HEK293 (cell line): ENCODE measurements at regions not wholly inside any gene's neighbourhood (a gene's known extent, or its start where the extent isn't known, plus 50 kb on each side); places are given as distances from the start of the nearest gene placed in this dataset.

Experiments
- CTCF ChIA-PET: fragments of 350-600 bp; formaldehyde crosslinking; extraction: SDS; loops from one replicate; lab custom pipeline; 2021; ENCODE audit warnings: antibody characterized with exemption; lab: Yijun Ruan, JAX
- POLR2A ChIA-PET: fragments of 300-600 bp; formaldehyde crosslinking; extraction: SDS; loops from one replicate; lab custom pipeline; 2020; ENCODE audit warnings: antibody characterized with exemption, inconsistent platforms; lab: Yijun Ruan, JAX
- H3K27ac ChIP-seq: fragments of 200-500 bp; sonication (Bioruptor generic); 2 replicates; pipeline ENCODE4 v1.5.1; 2014; ENCODE audit warnings: low read depth, low read length, control low read depth, inconsistent platforms; ENCODE audit errors: extremely low read depth
- H3K36me3 ChIP-seq, 2 experiments: fragments of 200-500 bp in 1 of 2; sonication (Bioruptor generic) in 1 of 2; 1 replicate in 1 of 2; 2 replicates in 1 of 2; pipeline ENCODE4 v1.5.1; 2014 to 2017; ENCODE audit warnings: inconsistent platforms in 2 of 2, low read length in 2 of 2; ENCODE audit not compliant: control insufficient read depth in 2 of 2, insufficient read depth in 1 of 2
- H3K4me1 ChIP-seq: fragments of 200-500 bp; sonication (Bioruptor generic); 2 replicates; pipeline ENCODE4 v1.5.1; 2014; ENCODE audit warnings: mild to moderate bottlenecking, low read length, inconsistent platforms; ENCODE audit not compliant: control insufficient read depth, insufficient read depth
- H3K4me3 ChIP-seq: 2 replicates; pipeline ENCODE4 v1.5.1; 2011; ENCODE audit warnings: low read depth, mild to moderate bottlenecking, control low read depth, low read length, moderate library complexity
- H3K9me3 ChIP-seq: fragments of 200-500 bp; sonication (Bioruptor generic); 2 replicates; pipeline ENCODE4 v1.5.1; 2014; ENCODE audit warnings: low read depth, low read length, inconsistent platforms; ENCODE audit not compliant: control insufficient read depth, insufficient read depth
- BCL11A ChIP-seq: fragments of 450-650 bp; formaldehyde crosslinking; IDR thresholded peaks from 2 replicates; pipeline ENCODE4 v1.5.1; 2016; ENCODE audit warnings: low read depth, missing biosample characterization, missing genetic modification characterization
- HOXC10 ChIP-seq: sonication (generic); formaldehyde crosslinking; IDR thresholded peaks from 2 replicates; pipeline ENCODE4 v1.8.1; 2023; ENCODE audit warnings: mild to moderate bottlenecking, missing genetic modification reagents
- KLF1 ChIP-seq: fragments of 450-650 bp; formaldehyde crosslinking; IDR thresholded peaks from 2 replicates; pipeline ENCODE4 v1.5.1; 2016; ENCODE audit warnings: missing biosample characterization, missing genetic modification characterization
- SP2 ChIP-seq: fragments of 450-650 bp; formaldehyde crosslinking; IDR thresholded peaks from 2 replicates; pipeline ENCODE4 v1.5.1; 2016; ENCODE audit warnings: missing biosample characterization, missing genetic modification characterization
- TRIM28 ChIP-seq: IDR thresholded peaks from 2 replicates; pipeline ENCODE4 v1.6.1; 2011; ENCODE audit warnings: low read length, control low read depth, borderline replicate concordance
- ZBTB17 ChIP-seq: fragments of 450-650 bp; formaldehyde crosslinking; IDR thresholded peaks from 2 replicates; pipeline ENCODE4 v1.5.1; 2016; ENCODE audit warnings: missing biosample characterization, missing genetic modification characterization
- ZBTB20 ChIP-seq: fragments of 450-650 bp; formaldehyde crosslinking; IDR thresholded peaks from 2 replicates; pipeline ENCODE4 v1.5.1; 2016; ENCODE audit warnings: missing biosample characterization, missing genetic modification characterization
- ZFP41 ChIP-seq: fragments of 450-650 bp; formaldehyde crosslinking; IDR thresholded peaks from 2 replicates; pipeline ENCODE4 v1.5.1; 2016; ENCODE audit warnings: missing biosample characterization, missing genetic modification characterization, borderline replicate concordance
- ZNF112 ChIP-seq: fragments of 450-650 bp; formaldehyde crosslinking; IDR thresholded peaks from 2 replicates; pipeline ENCODE4 v1.5.0; 2017; ENCODE audit warnings: missing biosample characterization, missing genetic modification characterization
- ZNF121 ChIP-seq: fragments of 450-650 bp; formaldehyde crosslinking; IDR thresholded peaks from 2 replicates; pipeline ENCODE4 v1.5.1; 2016; ENCODE audit warnings: missing biosample characterization, missing genetic modification characterization
- ZNF248 ChIP-seq: fragments of 450-650 bp; formaldehyde crosslinking; IDR thresholded peaks from 2 replicates; pipeline ENCODE4 v1.5.1; 2017; ENCODE audit warnings: missing biosample characterization, missing genetic modification characterization
- ZNF600 ChIP-seq: fragments of 450-650 bp; formaldehyde crosslinking; IDR thresholded peaks from 2 replicates; pipeline ENCODE4 v1.5.1; 2016; ENCODE audit warnings: missing biosample characterization, missing genetic modification characterization
- ZNF660 ChIP-seq: fragments of 450-650 bp; IDR thresholded peaks from 2 replicates; pipeline ENCODE4 v1.5.1; 2018; ENCODE audit warnings: missing biosample characterization, mild to moderate bottlenecking, missing genetic modification characterization
- ZNF670 ChIP-seq: fragments of 450-650 bp; formaldehyde crosslinking; IDR thresholded peaks from 2 replicates; pipeline ENCODE4 v1.5.1; 2016; ENCODE audit warnings: missing biosample characterization, missing genetic modification characterization, low read depth
- ZNF76 ChIP-seq: fragments of 450-650 bp; formaldehyde crosslinking; IDR thresholded peaks from 2 replicates; pipeline ENCODE4; 2016; ENCODE audit warnings: low read depth, missing biosample characterization, missing genetic modification characterization, borderline replicate concordance
- ZNF792 ChIP-seq: fragments of 450-650 bp; formaldehyde crosslinking; IDR thresholded peaks from 2 replicates; pipeline ENCODE4 v1.5.1; 2016; ENCODE audit warnings: missing biosample characterization, missing genetic modification characterization
- TF ChIP-seq, protein P1 (sequence below): fragments of 450-650 bp; formaldehyde crosslinking; IDR thresholded peaks from 2 replicates; pipeline ENCODE4 v1.5.1; 2016; ENCODE audit warnings: missing biosample characterization, missing genetic modification characterization
- TF ChIP-seq, protein P2 (sequence below): fragments of 450-650 bp; formaldehyde crosslinking; optimal IDR thresholded peaks from 2 replicates; pipeline ENCODE3; 2016; ENCODE audit warnings: missing biosample characterization, mild to moderate bottlenecking, missing genetic modification characterization
- TF ChIP-seq, protein P3 (sequence below): fragments of 450-650 bp; formaldehyde crosslinking; IDR thresholded peaks from 2 replicates; pipeline ENCODE4 v1.5.1; 2016; ENCODE audit warnings: missing biosample characterization, missing genetic modification characterization
- TF ChIP-seq, protein P4 (sequence below): fragments of 450-650 bp; formaldehyde crosslinking; IDR thresholded peaks from 2 replicates; pipeline ENCODE4 v1.5.0; 2017; ENCODE audit warnings: missing biosample characterization, missing genetic modification characterization, borderline replicate concordance
- TF ChIP-seq, protein P5 (sequence below): fragments of 450-650 bp; formaldehyde crosslinking; IDR thresholded peaks from 2 replicates; pipeline ENCODE4 v1.5.1; 2016; ENCODE audit warnings: missing biosample characterization, missing genetic modification characterization

DNA sequence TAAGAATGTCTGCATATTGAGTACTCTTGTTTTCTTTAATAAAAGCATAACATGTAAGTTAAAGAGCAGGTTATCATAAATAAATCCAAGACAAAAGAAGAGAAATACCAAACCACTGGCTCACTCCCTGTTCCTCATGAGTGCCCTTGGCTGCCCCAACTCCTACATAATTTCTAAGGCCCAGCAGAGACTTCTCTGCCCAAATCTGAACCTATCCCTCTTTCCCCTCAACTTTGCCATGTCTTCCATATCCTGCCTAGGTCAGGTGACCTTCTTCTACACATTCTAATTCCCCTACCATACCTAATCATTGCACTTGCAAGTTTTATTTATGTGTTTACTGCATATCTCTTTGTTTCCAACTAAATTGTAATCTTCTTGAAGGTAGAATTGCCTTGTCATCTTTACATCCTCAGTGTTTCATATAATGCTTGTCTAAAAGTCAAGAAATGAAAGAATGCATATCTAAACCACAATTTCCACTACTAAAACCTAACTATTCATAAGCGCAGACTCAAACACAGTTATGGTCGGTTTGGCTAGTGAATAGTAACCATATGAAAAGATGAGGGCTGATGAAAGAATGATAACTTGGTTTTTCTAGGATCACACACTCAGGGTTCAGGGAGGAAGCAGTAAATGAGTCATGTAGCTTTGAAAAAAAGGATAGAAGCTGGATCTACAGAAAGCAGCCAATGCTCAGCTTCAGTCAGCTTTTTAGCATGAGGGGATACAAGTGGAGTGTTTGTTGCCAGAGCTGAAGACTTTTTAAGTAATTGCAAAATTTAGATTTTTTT lies 53.3 kb upstream of the EYA4 start (continued):
- TF ChIP-seq, protein P1, sequence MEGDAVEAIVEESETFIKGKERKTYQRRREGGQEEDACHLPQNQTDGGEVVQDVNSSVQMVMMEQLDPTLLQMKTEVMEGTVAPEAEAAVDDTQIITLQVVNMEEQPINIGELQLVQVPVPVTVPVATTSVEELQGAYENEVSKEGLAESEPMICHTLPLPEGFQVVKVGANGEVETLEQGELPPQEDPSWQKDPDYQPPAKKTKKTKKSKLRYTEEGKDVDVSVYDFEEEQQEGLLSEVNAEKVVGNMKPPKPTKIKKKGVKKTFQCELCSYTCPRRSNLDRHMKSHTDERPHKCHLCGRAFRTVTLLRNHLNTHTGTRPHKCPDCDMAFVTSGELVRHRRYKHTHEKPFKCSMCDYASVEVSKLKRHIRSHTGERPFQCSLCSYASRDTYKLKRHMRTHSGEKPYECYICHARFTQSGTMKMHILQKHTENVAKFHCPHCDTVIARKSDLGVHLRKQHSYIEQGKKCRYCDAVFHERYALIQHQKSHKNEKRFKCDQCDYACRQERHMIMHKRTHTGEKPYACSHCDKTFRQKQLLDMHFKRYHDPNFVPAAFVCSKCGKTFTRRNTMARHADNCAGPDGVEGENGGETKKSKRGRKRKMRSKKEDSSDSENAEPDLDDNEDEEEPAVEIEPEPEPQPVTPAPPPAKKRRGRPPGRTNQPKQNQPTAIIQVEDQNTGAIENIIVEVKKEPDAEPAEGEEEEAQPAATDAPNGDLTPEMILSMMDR: no peak
- TF ChIP-seq HOXC10 (CRISPR knock-in tag) (no peak), ZNF600 (tag by site-specific recombination) (peak; percentile 53; the same call in 1 of the 2 replicates), KLF1 (tag by site-specific recombination) (no peak), ZNF248 (tag by site-specific recombination) (no peak), ZFP41 (no peak), ZNF112 (no peak), ZNF121 (tag by site-specific recombination) (no peak), ZBTB17 (tag by site-specific recombination) (peak; percentile 54; the same call in 1 of the 2 replicates), ZBTB20 (tag by site-specific recombination) (no peak), BCL11A (tag by site-specific recombination) (no peak), ZNF76 (no peak), ZNF792 (tag by site-specific recombination) (no peak), TRIM28 (0 out of 2 replicates have a peak, but pooled peaks have one; percentile 32), SP2 (tag by site-specific recombination) (no peak), ZNF660 (tag by site-specific recombination) (no peak)
- TF ChIP-seq, protein P2, sequence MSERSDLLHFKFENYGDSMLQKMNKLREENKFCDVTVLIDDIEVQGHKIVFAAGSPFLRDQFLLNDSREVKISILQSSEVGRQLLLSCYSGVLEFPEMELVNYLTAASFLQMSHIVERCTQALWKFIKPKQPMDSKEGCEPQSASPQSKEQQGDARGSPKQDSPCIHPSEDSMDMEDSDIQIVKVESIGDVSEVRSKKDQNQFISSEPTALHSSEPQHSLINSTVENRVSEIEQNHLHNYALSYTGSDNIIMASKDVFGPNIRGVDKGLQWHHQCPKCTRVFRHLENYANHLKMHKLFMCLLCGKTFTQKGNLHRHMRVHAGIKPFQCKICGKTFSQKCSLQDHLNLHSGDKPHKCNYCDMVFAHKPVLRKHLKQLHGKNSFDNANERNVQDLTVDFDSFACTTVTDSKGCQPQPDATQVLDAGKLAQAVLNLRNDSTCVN (tag by site-specific recombination): no peak
- TF ChIP-seq, protein P3, sequence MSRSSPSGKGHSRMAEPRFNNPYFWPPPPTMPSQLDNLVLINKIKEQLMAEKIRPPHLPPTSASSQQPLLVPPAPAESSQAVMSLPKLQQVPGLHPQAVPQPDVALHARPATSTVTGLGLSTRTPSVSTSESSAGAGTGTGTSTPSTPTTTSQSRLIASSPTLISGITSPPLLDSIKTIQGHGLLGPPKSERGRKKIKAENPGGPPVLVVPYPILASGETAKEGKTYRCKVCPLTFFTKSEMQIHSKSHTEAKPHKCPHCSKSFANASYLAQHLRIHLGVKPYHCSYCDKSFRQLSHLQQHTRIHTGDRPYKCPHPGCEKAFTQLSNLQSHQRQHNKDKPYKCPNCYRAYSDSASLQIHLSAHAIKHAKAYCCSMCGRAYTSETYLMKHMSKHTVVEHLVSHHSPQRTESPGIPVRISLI: peak; percentile 85
- TF ChIP-seq, protein P4, sequence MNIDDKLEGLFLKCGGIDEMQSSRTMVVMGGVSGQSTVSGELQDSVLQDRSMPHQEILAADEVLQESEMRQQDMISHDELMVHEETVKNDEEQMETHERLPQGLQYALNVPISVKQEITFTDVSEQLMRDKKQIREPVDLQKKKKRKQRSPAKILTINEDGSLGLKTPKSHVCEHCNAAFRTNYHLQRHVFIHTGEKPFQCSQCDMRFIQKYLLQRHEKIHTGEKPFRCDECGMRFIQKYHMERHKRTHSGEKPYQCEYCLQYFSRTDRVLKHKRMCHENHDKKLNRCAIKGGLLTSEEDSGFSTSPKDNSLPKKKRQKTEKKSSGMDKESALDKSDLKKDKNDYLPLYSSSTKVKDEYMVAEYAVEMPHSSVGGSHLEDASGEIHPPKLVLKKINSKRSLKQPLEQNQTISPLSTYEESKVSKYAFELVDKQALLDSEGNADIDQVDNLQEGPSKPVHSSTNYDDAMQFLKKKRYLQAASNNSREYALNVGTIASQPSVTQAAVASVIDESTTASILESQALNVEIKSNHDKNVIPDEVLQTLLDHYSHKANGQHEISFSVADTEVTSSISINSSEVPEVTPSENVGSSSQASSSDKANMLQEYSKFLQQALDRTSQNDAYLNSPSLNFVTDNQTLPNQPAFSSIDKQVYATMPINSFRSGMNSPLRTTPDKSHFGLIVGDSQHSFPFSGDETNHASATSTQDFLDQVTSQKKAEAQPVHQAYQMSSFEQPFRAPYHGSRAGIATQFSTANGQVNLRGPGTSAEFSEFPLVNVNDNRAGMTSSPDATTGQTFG (tag by site-specific recombination): no peak

DNA sequence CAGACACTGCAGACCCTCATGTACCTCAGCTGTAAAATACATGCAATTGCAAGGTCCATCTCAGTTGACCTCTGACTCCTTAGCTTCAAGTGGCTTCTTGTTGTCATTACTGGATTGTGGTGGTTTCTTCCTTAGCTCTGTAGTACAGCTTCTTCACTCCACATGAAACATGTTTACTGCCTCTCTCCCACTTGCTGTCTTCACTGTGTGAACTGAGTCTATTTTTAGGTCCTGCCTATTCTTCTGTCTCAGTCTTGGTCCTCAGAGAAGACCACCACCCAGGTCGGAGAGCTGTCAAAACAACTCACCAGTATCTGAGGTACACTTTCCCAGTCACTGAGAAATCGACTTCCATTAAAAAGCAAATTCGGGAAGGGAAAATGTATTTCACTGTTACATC lies 50.2 kb upstream of the EYA4 start:
- POLR2A ChIA-PET: no interaction called here
- Histone ChIP-seq H3K4me3 (no peak overlapping the region), H3K27ac (no peak overlapping the region), H3K4me1 (peaks cover 32% of the 10 kb centered on the region), H3K36me3 (no peaks in the 10 kb centered on the region), H3K9me3 (0 out of 2 replicates have a peak, but pooled peaks cover 3% of the 10 kb centered on the region)
- TF ChIP-seq, protein P5, sequence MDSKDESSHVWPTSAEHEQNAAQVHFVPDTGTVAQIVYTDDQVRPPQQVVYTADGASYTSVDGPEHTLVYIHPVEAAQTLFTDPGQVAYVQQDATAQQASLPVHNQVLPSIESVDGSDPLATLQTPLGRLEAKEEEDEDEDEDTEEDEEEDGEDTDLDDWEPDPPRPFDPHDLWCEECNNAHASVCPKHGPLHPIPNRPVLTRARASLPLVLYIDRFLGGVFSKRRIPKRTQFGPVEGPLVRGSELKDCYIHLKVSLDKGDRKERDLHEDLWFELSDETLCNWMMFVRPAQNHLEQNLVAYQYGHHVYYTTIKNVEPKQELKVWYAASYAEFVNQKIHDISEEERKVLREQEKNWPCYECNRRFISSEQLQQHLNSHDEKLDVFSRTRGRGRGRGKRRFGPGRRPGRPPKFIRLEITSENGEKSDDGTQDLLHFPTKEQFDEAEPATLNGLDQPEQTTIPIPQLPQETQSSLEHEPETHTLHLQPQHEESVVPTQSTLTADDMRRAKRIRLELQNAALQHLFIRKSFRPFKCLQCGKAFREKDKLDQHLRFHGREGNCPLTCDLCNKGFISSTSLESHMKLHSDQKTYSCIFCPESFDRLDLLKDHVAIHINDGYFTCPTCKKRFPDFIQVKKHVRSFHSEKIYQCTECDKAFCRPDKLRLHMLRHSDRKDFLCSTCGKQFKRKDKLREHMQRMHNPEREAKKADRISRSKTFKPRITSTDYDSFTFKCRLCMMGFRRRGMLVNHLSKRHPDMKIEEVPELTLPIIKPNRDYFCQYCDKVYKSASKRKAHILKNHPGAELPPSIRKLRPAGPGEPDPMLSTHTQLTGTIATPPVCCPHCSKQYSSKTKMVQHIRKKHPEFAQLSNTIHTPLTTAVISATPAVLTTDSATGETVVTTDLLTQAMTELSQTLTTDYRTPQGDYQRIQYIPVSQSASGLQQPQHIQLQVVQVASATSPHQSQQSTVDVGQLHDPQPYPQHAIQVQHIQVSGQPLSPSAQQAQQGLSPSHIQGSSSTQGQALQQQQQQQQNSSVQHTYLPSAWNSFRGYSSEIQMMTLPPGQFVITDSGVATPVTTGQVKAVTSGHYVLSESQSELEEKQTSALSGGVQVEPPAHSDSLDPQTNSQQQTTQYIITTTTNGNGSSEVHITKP (tag by site-specific recombination): 0 out of 2 replicates have a peak, but pooled peaks have one; percentile 12
- TF ChIP-seq ZNF670 (tag by site-specific recombination): no peak
- CTCF ChIA-PET: interaction anchor here (0.6 to 1.6 kb wide), 11 partner anchors 12 to 361 kb away, joined by 3 to 5 read pairs (median 3); no protein-coding TSS in a partner anchor
